ENCODE measurements at regions not wholly inside any gene's neighbourhood (a gene's known extent, or its start where the extent isn't known, plus 50 kb on each side); places are given as distances from the start of the nearest gene placed in this dataset.

- Histone ChIP-seq H3K27me3 (no peaks in the 10 kb centered on the region), H3K27ac (no peak overlapping the region), H3K9me3 (peaks cover 0 to 5% of the 10 kb centered on the region in 2 donors), H3K4me1 (no peaks in the 10 kb centered on the region), H3K36me3 (no peaks in the 10 kb centered on the region), H3K4me3 (no peak overlapping the region)
- TF ChIP-seq CTCF (IDR thresholded peaks at IDR 0.05) = no peak
- no peak for TF ChIP-seq POLR2AphosphoS5 (IDR thresholded peaks at IDR 0.05)
- no peak for TF ChIP-seq POLR2A (IDR thresholded peaks at IDR 0.05)
- intact Hi-C loops (cut with DNase I; ENCODE audit: low total_unique reads) = no loop called here
- DNase-seq (ENCODE audit: low spot score in 2 of 2) = no peak
These were observed 102.3 kb upstream of the GRIA3 start for GRCh38 chrX:123081776-123082175.

DNA sequence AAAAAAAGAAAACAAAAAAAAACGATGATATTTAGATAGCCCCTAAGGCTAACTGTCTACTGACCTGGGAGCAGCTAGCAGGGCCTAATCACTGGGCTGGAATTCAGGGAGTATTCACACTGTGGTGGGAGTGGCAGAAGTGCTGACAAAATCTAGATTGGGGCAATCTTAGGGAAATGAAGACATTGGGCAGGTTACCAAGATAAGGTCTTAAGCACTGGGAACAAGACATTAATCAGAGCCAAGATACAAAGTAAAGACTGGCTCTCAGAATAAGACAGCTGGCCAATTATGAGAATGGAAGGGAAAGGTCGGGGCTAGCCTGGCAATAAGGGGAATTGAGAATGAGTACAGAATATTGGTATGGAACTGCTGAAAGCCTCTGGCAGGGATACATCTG lies 100.2 kb upstream of the GRIA3 start:
- Histone ChIP-seq H3K9me3 (peaks cover 0 to 5% of the 10 kb centered on the region in 2 donors), H3K36me3 (no peaks in the 10 kb centered on the region)
- intact Hi-C loops (cut with DNase I; ENCODE audit: low total_unique reads) = no loop called here

GRCh38 chrX:123084797-123085196 lies 99.3 kb upstream of the GRIA3 start:
- Histone ChIP-seq H3K27me3 (no peaks in the 10 kb centered on the region), H3K4me1 (no peaks in the 10 kb centered on the region), H3K36me3 (no peaks in the 10 kb centered on the region), H3K9me3 (peaks cover 0 to 5% of the 10 kb centered on the region in 2 donors), H3K4me3 (no peak overlapping the region), H3K27ac (no peak overlapping the region)
- intact Hi-C loops (cut with DNase I; ENCODE audit: low total_unique reads) = no loop called here
- DNase-seq (ENCODE audit: low spot score in 2 of 2) = no peak
- no peak for TF ChIP-seq POLR2A (IDR thresholded peaks at IDR 0.05)
- no peak for TF ChIP-seq CTCF (IDR thresholded peaks at IDR 0.05)
- TF ChIP-seq POLR2AphosphoS5 (IDR thresholded peaks at IDR 0.05) = no peak

More for the DNA sequence above, 100.2 kb upstream of the GRIA3 start:
- no peak for TF ChIP-seq CTCF (IDR thresholded peaks at IDR 0.05)
- TF ChIP-seq POLR2AphosphoS5 (IDR thresholded peaks at IDR 0.05) = no peak
- no peak for TF ChIP-seq POLR2A (IDR thresholded peaks at IDR 0.05)
- Histone ChIP-seq H3K4me3 (no peak overlapping the region), H3K27me3 (no peaks in the 10 kb centered on the region), H3K4me1 (no peaks in the 10 kb centered on the region), H3K27ac (no peak overlapping the region)
- DNase-seq (ENCODE audit: low spot score in 2 of 2) = no peak

DNA sequence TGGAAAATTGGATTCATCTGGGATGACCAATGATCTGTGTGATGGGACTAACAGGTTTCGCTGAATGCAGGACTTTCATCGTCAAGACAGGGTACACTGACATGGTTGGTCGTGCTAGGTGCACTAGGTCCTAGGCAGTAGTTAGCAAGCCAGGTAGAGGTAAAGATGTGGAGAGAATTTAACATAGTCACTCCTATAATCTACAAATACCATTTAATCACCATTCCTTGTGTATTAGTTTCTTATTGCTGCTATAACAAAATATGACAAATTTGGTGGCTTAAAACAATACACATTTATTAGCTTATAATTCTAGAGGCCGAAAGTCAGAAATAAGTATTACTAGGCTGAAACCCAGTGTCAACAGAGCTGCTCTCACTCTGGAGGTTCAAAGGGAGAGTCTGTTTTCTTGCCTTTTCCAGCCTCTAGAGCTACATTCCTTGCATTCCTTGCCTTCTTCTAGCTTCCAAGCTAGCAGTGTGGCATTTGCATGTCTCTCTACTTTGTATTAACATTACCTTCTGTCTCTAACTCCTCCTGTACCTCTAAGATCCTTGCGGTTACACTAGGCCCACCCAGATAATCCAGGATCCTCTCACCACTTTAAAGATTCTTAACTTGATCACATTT lies 98.7 kb upstream of the GRIA3 start:
- TF ChIP-seq POLR2A (IDR thresholded peaks at IDR 0.05) (no peak), POLR2AphosphoS5 (IDR thresholded peaks at IDR 0.05) (no peak), CTCF (IDR thresholded peaks at IDR 0.05) (no peak)
- intact Hi-C loops (cut with DNase I; ENCODE audit: low total_unique reads) = no loop called here
- Histone ChIP-seq H3K27me3 (no peaks in the 10 kb centered on the region), H3K4me1 (no peaks in the 10 kb centered on the region), H3K36me3 (no peaks in the 10 kb centered on the region), H3K4me3 (no peak overlapping the region), H3K27ac (no peak overlapping the region), H3K9me3 (peaks cover 0 to 5% of the 10 kb centered on the region in 2 donors)
- DNase-seq (ENCODE audit: low spot score in 2 of 2) = no peak

- Histone ChIP-seq H3K9me3 (peaks cover 0 to 5% of the 10 kb centered on the region in 2 donors), H3K4me1 (no peaks in the 10 kb centered on the region), H3K27ac (no peak overlapping the region), H3K27me3 (no peaks in the 10 kb centered on the region), H3K4me3 (no peak overlapping the region), H3K36me3 (no peaks in the 10 kb centered on the region)
- no peak for DNase-seq (ENCODE audit: low spot score in 2 of 2)
- intact Hi-C loops (cut with DNase I; ENCODE audit: low total_unique reads) = no loop called here
- TF ChIP-seq POLR2AphosphoS5 (IDR thresholded peaks at IDR 0.05) = no peak
- no peak for TF ChIP-seq POLR2A (IDR thresholded peaks at IDR 0.05)
- no peak for TF ChIP-seq CTCF (IDR thresholded peaks at IDR 0.05)
These were observed 97.3 kb upstream of the GRIA3 start for GRCh38 chrX:123086768-123087167.
